ENCODE measurements at regions not wholly inside any gene's neighbourhood (a gene's known extent, or its start where the extent isn't known, plus 50 kb on each side); places are given as distances from the start of the nearest gene placed in this dataset.

GRCh38 chr13:39942552-39943273 is 287.3 kb downstream of the COG6 start:
- no peak overlapping the region for H3K27ac ChIP-seq
- H3K36me3 ChIP-seq: no peaks in the 10 kb centered on the region
- no peaks in the 10 kb centered on the region for H3K9me3 ChIP-seq
- no peaks in the 10 kb centered on the region for H3K27me3 ChIP-seq
- DNase-seq: peak; percentile 69 to 73 (median 72)
- ATAC-seq: peak; percentile 100
- H3K4me1 ChIP-seq: no peaks in the 10 kb centered on the region
- H3K4me3 ChIP-seq: no peak overlapping the region
- WGBS (ENCODE audit: insufficient coverage, low coverage, low lambda C conversion rate, missing lambda C conversion rate): 22% methylated on average over 12 of the region's 12 CpGs
- intact Hi-C loops (cut with DNase I): no loop called here
- TF ChIP-seq POLR2A (IDR thresholded peaks at IDR 0.05): no peak
- peak; percentile 83 to 98 (median 91) for TF ChIP-seq CTCF (IDR thresholded peaks at IDR 0.05)

- no peak overlapping the region for H3K27ac ChIP-seq
- no peaks in the 10 kb centered on the region for H3K27me3 ChIP-seq
- no peak for DNase-seq
- intact Hi-C loops (cut with DNase I): no loop called here
- 62% methylated on average over 6 of the region's 6 CpGs for WGBS (ENCODE audit: insufficient coverage, low coverage, low lambda C conversion rate, missing lambda C conversion rate)
- no peak for ATAC-seq
- no peaks in the 10 kb centered on the region for H3K9me3 ChIP-seq
- no peaks in the 10 kb centered on the region for H3K36me3 ChIP-seq
- TF ChIP-seq POLR2A (IDR thresholded peaks at IDR 0.05) (no peak), CTCF (IDR thresholded peaks at IDR 0.05) (no peak)
- H3K4me3 ChIP-seq: no peak overlapping the region
- no peaks in the 10 kb centered on the region for H3K4me1 ChIP-seq
Observed at GRCh38 chr13:39943711-39944110, 288.2 kb downstream of the COG6 start.

GRCh38 chr13:39945226-39945625 is 289.8 kb downstream of the COG6 start:
- Histone ChIP-seq H3K36me3 (no peaks in the 10 kb centered on the region), H3K9me3 (no peaks in the 10 kb centered on the region), H3K27ac (no peak overlapping the region), H3K4me1 (no peaks in the 10 kb centered on the region), H3K4me3 (no peak overlapping the region), H3K27me3 (no peaks in the 10 kb centered on the region)
- intact Hi-C loops (cut with DNase I): no loop called here
- ATAC-seq (no peak), DNase-seq (no peak)
- no peak for TF ChIP-seq POLR2A (IDR thresholded peaks at IDR 0.05)
- no peak for TF ChIP-seq CTCF (IDR thresholded peaks at IDR 0.05)
- 33% methylated on average over 4 of the region's 4 CpGs for WGBS (ENCODE audit: insufficient coverage, low coverage, low lambda C conversion rate, missing lambda C conversion rate)

- no peak for TF ChIP-seq CTCF (IDR thresholded peaks at IDR 0.05)
- TF ChIP-seq POLR2A (IDR thresholded peaks at IDR 0.05): no peak
- DNase-seq: no peak
- 100% methylated on average over 1 of the region's 1 CpG for WGBS (ENCODE audit: insufficient coverage, low coverage, low lambda C conversion rate, missing lambda C conversion rate)
- intact Hi-C loops (cut with DNase I): no loop called here
- ATAC-seq: no peak
- Histone ChIP-seq H3K36me3 (no peaks in the 10 kb centered on the region), H3K4me3 (no peak overlapping the region), H3K27ac (no peak overlapping the region), H3K27me3 (no peaks in the 10 kb centered on the region), H3K9me3 (no peaks in the 10 kb centered on the region), H3K4me1 (no peaks in the 10 kb centered on the region)
Observed at GRCh38 chr13:39946769-39947168, 291.3 kb downstream of the COG6 start.

All from right lobe of liver (tissue), 6 donors.